HepG2 (cell line): ENCODE measurements at regions not wholly inside any gene's neighbourhood (a gene's known extent, or its start where the extent isn't known, plus 50 kb on each side); places are given as distances from the start of the nearest gene placed in this dataset.

ENCODE experiments used
- PHF5A ChIP-seq: IDR thresholded peaks from one replicate; pipeline ENCODE4 v1.6.1; 2018; ENCODE audit warnings: low read depth, missing genetic modification reagents; ENCODE audit not compliant: unreplicated experiment
- SALL2 ChIP-seq: sonication (generic); formaldehyde crosslinking; IDR thresholded peaks from 2 replicates; pipeline ENCODE4 v1.8.1; 2023; ENCODE audit warnings: mild to moderate bottlenecking, missing genetic modification reagents, inconsistent platforms
- SRF ChIP-seq: IDR thresholded peaks from 2 replicates; pipeline ENCODE4 v1.6.1; 2011; ENCODE audit warnings: mild to moderate bottlenecking, low read depth, low read length, moderate library complexity
- ZKSCAN1 ChIP-seq: fragments of 150-350 bp; IDR thresholded peaks from 2 replicates; pipeline ENCODE4 v1.6.1; 2014; ENCODE audit warnings: low read length
- ZNF24 ChIP-seq: fragments of 450-650 bp; IDR thresholded peaks from 2 replicates; pipeline ENCODE4 v1.6.1; 2017; ENCODE audit warnings: antibody characterized with exemption, mild to moderate bottlenecking
- ZNF253 ChIP-seq: sonication (generic); formaldehyde crosslinking; IDR thresholded peaks from 2 replicates; pipeline ENCODE4 v1.8.0; 2022; ENCODE audit warnings: mild to moderate bottlenecking, missing genetic modification reagents, borderline replicate concordance
- ZNF773 ChIP-seq: sonication (generic); formaldehyde crosslinking; IDR thresholded peaks from 2 replicates; pipeline ENCODE4 v1.4.0; 2020; ENCODE audit warnings: missing genetic modification reagents, borderline replicate concordance
- TF ChIP-seq, protein P1 (sequence below): sonication (generic); formaldehyde crosslinking; IDR thresholded peaks from 2 replicates; pipeline ENCODE4 v1.4.0; 2020; ENCODE audit warnings: missing genetic modification reagents
- TF ChIP-seq, protein P2 (sequence below): sonication (generic); formaldehyde crosslinking; IDR thresholded peaks from 2 replicates; pipeline ENCODE4 v1.8.0; 2022; ENCODE audit warnings: mild to moderate bottlenecking, missing genetic modification reagents, borderline replicate concordance
- TF ChIP-seq, protein P3 (sequence below), 2 experiments: IDR thresholded peaks; 2 replicates each; pipeline ENCODE4 v1.6.1; 2011 to 2012; ENCODE audit warnings: low read length in 2 of 2, borderline replicate concordance in 1 of 2, low read depth in 1 of 2, mild to moderate bottlenecking in 1 of 2, moderate library complexity in 1 of 2

DNA sequence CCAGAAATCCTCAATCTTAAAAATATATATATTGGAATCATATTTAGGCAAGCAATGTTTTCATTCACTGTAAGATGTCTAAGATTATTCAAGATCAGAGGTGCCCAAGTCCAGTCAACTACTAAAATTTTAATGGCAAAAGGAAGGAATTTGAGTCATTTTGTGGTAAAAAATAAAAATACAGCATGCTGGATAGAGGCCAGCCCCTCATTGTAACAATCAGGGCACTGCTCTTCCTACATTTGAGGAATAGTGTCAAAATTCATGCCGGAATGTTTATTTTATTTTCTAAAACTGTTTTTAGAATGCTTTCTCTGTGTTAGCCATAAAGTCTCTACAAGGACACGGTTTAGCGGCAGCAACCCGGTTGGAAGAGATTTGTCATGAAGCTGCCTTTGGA, 49.9 kb upstream of the SRD5A3 start:
- TF ChIP-seq, protein P1, sequence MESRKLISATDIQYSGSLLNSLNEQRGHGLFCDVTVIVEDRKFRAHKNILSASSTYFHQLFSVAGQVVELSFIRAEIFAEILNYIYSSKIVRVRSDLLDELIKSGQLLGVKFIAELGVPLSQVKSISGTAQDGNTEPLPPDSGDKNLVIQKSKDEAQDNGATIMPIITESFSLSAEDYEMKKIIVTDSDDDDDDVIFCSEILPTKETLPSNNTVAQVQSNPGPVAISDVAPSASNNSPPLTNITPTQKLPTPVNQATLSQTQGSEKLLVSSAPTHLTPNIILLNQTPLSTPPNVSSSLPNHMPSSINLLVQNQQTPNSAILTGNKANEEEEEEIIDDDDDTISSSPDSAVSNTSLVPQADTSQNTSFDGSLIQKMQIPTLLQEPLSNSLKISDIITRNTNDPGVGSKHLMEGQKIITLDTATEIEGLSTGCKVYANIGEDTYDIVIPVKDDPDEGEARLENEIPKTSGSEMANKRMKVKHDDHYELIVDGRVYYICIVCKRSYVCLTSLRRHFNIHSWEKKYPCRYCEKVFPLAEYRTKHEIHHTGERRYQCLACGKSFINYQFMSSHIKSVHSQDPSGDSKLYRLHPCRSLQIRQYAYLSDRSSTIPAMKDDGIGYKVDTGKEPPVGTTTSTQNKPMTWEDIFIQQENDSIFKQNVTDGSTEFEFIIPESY (CRISPR knock-in tag), result no peak
- no peak for TF ChIP-seq ZNF253 (CRISPR knock-in tag)
- TF ChIP-seq SALL2 (CRISPR knock-in tag), result no peak
- TF ChIP-seq SRF, result no peak
- TF ChIP-seq PHF5A (CRISPR knock-in tag), result no peak
- no peak for TF ChIP-seq ZKSCAN1
- TF ChIP-seq, protein P2, sequence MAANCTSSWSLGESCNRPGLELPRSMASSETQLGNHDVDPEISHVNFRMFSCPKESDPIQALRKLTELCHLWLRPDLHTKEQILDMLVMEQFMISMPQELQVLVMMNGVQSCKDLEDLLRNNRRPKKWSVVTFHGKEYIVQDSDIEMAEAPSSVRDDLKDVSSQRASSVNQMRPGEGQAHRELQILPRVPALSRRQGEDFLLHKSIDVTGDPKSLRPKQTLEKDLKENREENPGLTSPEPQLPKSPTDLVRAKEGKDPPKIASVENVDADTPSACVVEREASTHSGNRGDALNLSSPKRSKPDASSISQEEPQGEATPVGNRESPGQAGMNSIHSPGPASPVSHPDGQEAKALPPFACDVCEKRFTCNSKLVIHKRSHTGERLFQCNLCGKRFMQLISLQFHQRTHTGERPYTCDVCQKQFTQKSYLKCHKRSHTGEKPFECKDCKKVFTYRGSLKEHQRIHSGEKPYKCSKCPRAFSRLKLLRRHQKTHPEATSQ, result no peak
- no peak for TF ChIP-seq ZNF773 (CRISPR knock-in tag)
- TF ChIP-seq, protein P3, sequence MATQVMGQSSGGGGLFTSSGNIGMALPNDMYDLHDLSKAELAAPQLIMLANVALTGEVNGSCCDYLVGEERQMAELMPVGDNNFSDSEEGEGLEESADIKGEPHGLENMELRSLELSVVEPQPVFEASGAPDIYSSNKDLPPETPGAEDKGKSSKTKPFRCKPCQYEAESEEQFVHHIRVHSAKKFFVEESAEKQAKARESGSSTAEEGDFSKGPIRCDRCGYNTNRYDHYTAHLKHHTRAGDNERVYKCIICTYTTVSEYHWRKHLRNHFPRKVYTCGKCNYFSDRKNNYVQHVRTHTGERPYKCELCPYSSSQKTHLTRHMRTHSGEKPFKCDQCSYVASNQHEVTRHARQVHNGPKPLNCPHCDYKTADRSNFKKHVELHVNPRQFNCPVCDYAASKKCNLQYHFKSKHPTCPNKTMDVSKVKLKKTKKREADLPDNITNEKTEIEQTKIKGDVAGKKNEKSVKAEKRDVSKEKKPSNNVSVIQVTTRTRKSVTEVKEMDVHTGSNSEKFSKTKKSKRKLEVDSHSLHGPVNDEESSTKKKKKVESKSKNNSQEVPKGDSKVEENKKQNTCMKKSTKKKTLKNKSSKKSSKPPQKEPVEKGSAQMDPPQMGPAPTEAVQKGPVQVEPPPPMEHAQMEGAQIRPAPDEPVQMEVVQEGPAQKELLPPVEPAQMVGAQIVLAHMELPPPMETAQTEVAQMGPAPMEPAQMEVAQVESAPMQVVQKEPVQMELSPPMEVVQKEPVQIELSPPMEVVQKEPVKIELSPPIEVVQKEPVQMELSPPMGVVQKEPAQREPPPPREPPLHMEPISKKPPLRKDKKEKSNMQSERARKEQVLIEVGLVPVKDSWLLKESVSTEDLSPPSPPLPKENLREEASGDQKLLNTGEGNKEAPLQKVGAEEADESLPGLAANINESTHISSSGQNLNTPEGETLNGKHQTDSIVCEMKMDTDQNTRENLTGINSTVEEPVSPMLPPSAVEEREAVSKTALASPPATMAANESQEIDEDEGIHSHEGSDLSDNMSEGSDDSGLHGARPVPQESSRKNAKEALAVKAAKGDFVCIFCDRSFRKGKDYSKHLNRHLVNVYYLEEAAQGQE (IDR thresholded peaks at IDR 0.05; ENCODE audit: borderline replicate concordance in 1 of 2, low read depth in 1 of 2, low read length in 2 of 2), result no peak
- TF ChIP-seq ZNF24, result no peak
